ENCODE measurements at regions not wholly inside any gene's neighbourhood (a gene's known extent, or its start where the extent isn't known, plus 50 kb on each side); places are given as distances from the start of the nearest gene placed in this dataset.
"Not testable (repeated sequence)": the region's sequence is repeated elsewhere in the genome, so short reads cannot be mapped to it uniquely, and the experiment has no call there.

DNA sequence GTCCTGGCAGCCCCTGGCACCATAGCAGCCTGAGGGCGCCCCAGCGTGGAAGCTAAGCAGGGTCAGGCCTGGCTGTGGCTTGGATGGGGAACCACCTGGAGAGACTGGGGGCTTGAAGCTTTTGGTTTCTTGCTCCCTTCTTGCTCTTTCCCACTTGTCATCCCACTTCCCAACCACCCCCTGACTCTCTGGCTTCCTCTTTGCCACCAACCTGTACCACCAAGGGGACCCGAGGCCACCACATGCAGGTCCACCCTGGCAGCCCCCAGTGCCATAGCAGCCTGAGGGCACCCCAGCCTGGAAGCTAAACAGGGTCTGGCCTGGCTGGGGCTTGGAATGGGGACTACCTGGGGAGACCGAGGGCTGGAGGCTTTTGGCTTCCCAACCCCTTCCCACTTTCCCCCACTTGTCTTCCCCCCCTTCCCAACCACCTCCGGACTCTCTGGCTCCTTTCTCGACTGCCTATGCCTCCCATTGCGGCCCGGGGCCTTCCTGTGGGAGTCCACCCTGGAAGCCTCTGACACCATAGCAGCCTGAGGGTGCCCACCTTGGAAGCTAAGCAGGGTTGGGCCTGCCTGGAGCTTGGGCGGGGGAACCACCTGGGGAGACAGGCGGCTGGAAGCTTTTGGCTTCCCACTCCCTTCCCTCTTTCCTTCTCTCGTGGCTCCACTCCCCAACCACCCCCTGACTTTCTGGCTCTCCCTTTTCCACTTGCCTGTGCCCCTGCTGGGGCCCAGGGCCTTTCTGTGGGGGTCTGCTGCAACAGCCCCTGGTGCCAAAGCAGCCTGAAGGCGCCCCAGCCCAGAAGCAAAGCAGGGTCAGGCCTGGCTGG lies 2294.4 kb downstream of the TP53TG3F start:
- no peak for DNase-seq

DNA sequence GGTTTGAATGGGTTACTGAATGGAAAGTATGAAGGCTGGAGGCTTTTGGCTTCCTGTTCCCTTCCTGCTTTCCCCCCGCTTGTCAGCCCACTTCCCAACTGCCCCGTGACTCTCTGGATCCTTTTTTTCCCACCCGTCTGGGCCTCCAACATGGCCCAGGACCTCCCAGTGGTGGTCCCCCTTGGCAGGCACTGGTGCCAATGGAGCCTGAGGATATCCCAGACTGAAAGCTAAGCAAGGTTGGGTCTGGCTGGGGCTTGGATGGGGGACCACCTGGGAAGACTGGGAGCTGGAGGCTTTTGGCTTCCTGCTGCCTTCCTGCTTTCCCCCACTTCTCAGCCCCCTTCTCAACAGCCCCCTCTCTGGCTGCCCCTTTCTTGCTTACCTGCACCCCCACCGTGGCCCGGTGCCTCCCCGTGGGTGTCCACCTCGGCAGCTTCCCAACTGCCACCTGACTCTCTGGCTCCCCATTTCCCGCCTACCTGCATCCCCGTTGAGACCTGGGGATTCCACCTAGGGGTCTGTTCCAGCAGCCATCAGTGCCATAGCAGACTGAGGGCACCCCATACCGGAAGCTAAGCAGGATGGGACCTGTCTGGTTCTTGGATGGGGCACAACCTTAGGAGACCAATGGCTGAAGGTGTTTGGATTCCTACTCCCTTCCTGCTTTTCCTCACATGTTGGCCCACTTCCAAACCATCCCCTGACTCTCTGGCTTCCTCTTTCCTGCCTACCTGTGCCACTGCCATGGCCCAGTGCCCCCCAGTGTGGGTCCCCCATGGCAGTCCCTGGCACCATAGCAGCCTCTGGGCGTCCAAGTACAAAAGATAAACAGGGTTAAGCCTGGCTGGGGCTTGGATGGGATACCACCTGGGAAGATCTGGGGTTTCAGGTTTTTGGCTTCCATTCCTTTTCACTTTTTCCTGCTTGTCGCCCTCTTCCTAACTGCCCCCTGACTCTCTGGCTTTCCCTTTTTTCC lies 2295.3 kb downstream of the TP53TG3F start:
- no peak for DNase-seq

- no peak for DNase-seq
Measured at GRCh38 chr16:35788381-35788780, 2329.0 kb downstream of the TP53TG3F start.

DNA sequence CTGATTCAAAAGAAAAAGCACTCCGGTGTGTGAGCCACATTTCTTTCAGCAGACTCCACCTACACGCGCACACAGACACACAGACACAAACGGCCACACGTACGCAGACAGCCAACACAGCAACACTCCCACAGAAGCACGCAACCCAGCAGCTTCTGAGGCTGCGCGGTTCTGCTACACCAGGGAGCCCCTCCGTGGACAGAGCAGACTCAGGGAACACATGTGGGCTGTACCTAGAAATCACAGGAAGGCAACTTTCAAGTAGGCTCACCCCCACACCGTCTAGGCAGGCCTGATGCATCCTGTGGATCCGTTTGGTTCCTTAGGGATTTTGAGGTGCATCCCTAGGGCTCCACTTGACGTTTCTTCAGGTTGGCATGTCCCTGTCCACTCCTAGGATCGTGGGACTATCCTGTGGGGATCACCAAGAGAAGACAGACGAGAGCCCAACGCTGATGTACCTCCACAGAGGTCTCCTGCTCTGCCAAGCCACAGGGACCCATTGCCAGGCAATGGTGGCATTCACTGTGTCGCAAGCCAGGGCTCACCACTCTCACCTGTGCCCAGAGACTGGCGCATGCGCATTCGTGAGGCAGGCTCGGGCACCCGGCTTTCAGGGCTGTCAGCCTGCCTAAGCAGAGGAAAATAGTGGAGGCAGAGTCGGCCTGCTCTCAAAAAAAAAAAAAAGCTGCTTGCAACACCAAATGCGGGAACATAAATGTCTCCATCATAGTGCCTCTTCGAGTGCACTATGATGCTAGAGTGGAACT lies 2333.3 kb downstream of the TP53TG3F start:
- no peak for DNase-seq

GRCh38 chr16:35793601-35794000 lies 2334.2 kb downstream of the TP53TG3F start:
- no peak for DNase-seq

DNA sequence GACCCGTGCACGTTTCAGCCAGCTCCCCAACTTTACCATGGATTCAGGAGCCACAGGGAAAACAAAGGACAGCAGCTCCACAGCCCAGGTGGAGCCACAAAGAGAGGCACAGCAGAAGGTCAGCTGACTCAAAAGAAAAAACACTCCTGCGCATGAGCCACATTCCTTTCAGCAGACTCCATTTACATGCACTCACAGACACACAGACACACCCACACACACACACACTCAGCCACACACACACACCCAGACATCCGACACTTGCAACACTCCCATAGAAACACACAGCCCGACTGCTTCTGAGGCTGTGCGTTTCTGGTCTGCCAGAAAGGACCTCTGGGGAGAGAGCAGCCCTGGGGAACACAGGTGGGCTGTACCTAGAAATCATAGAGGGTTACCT lies 2335.5 kb downstream of the TP53TG3F start:
- no peak for DNase-seq

- no peak for DNase-seq
Measured at GRCh38 chr16:35795361-35796029, 2336.1 kb downstream of the TP53TG3F start.

DNA sequence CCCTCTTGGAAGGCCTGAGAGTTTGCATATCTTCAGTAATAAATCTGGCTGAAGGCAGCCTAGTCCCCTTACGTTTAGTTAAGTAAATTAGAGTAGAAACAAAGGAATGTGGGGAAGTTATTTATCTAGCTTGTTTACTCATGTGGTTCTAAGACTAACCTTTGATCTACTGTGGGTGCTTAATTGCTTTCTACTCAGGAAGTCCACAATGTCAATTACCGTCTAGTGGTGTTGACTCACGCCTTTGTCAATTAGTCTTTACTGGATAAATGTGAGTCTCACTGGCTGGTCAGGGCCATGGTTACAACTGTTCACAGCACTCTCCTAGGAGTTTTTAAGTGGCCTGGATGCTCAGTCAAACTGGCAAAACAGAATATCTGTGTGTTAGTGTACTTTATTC lies 2338.4 kb downstream of the TP53TG3F start:
- no peak for DNase-seq

DNA sequence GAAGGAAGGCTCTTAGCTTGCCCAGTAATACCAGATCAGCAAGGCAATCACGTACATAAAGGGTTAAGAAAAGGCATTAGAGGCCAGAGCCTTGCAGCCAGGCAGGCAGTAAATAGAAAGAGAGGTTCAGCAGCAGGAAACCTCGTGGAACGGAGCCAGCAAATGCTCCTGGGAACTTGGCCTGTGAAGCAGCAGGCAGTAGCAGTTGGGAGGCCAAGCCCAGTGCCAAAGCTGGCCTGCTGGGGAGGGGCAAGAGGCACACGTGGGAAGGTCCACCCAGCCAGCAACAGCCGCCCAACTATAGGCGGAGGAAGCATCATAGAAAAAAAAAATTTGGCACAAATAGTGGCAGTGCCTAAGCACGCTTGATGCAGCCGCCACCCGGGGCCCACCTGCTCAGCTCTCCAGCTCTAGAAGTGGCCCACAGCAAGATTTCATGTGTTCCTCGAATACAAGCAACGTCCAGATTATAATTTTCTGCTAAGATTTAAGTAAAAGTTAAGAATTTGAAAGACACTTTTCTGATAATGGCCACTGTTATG lies 2339.5 kb downstream of the TP53TG3F start:
- DNase-seq: no peak

DNA sequence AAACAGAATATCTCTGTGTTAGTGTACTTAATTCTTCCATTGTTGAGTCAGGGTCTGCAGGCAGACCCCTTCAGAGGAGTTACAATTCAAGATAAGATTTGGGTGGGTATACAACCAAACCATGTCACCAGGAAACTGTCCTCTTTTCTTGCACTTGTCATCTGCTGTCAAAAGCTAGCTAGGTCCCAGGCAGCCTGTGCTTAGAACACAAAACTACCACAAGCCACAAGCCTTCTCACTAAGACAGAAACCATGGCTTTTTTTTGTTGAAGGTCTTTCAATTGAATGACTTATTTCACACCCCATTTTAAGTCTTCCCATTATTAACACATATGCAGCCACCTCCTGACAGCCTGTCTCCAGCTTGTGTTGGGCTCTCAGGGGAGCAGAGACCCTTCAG lies 2345.1 kb downstream of the TP53TG3F start:
- not testable (repeated sequence) for DNase-seq

- no peak for DNase-seq
Measured at GRCh38 chr16:35823342-35823741, 2363.9 kb downstream of the TP53TG3F start.

- no peak for DNase-seq
Measured at GRCh38 chr16:35841632-35842031, 2382.2 kb downstream of the TP53TG3F start.

GRCh38 chr16:35862242-35862641 lies 2402.8 kb downstream of the TP53TG3F start:
- no peak for DNase-seq

DNA sequence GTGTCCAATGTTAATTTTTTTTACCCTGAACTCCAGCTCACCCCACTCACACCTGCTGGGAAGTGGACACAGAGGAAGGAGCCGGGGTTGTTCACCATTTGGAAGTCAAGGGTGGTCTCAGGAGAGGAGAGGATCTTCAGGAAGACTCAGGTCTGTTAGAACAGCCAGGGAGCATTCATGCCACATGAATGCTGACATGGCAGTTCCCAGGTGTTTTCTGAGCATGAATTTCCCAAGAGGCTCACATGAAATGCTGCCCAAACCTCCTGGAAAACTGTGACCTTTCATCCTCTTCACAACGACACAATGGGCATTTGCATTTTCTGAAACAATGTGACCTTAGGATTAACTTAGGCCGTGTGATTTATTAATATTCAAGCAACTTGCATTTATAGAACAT lies 2409.2 kb downstream of the TP53TG3F start:
- no peak for DNase-seq

DNA sequence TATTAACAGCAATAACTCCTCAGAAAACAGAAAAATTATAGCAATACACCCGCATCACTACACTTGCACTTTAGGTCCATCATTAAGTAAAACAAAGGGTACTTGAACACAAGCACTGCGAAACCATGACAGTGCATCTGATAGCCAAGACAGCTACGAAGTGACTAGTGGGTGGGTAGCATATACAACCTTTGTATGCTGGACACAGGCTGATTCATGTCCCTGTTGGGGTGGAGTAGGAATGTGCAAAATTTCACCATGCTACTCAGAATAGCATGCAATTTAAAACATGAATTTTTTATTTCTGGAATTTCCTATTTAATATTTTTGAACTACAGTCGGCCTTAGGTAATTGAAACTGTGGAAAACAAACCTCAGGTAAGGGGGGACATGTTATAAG lies 2414.1 kb downstream of the TP53TG3F start:
- DNase-seq: no peak

DNA sequence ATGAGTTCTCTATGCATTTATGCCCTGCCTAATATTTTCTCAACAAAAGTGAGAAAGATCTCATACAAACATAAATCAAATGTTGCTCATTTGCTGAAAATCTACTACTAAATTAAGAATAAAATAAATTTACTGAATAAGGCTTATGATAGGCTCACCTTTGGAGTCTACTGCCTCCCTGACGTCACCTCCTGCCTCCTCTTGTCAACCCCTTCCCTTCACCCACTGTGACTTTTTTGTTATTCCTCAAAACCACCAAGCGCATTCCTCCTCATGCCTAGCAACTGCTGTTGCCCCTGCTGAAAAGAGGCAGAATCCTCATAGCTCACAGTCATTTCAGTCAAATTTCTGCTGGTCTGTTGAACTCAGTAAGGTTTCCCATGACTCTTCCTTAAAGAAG lies 2422.2 kb downstream of the TP53TG3F start:
- no peak for DNase-seq

DNA sequence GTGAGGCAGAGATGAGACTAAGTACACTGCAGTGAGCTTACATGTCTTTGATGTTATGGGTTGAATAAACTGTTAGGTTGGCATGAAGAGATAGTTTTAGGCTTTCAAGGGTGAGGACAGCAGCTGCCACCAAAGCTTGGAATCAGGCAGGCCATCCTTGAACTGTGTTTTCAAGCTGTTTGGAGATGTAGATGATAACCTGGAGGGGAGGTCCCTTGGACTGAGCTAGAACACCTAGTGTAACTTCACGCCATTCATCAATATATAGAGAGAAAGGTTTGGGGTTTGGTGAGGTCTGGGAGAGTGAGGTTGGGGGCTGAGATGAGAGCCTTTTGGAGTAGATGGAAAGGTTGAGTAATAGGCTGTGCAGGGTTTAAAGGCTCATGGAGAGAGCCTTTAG lies 2447.0 kb downstream of the TP53TG3F start:
- no peak for DNase-seq

DNA sequence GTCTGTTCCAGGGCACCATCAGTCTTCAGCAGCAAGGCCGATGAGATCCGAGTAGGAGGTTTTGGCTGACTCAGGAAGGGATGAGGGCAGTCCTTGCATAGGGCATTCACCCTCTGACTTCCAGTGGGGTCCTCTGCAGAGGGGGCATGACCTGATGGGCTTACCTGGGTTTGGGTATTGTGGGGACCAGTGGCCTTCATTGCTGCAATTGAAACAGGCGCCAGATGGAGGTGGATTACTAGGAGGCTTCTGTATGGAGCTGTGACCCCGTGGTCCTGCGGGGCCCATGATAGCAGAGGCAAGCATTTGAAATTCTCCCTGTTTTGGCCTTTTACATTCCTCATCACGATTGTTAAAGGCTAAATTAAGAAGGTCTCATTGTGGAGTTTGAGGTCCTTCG lies 2448.7 kb downstream of the TP53TG3F start:
- DNase-seq: no peak

DNA sequence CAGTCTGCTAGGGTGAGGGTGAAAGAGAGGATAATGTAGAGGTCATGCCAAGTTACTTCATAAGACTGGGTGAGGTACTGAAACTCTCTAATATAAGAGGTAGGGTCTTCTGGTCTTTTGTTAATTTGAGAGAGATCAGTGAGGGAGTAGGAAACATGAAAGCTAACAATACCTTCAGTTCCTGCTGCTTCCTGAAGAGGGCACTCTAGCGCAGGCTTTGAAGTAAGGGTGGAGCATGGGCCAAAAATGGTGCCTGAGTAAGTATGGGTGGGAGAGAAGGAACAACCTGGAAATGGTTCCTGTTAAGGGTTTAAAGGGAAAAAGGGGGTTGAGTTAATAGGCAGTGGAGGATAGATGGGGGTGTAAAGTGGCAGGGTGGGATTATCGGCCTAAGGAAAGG lies 2449.5 kb downstream of the TP53TG3F start:
- DNase-seq: no peak

DNA sequence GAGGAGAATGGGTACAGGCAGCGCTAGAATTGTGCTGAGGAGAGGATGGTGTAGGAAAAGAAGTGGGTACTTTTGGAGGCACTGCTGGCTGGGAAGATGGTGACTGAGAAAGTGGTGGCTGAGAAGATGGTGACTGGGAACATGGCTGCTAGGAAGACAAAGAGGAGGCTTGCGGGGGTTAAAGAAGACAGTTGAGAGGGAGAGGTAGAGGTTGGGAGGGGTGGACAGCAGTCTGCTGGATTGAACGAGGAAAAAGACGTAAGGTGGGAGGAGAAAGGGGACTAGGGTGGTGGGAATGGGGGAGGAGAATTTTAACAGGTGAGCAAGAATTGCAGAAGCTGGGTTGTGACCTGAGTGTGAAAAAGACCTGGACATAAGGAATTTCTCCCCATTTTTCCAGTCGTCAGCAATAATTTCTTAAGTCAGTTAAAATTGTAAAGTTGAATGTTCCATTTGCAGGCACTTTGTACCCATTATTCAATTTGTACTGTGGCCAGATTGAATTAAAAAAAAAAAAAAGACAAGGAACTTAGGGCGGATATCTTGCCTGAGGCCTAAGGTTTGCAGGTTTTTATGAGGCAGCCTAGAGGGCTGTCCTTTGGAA lies 2450.0 kb downstream of the TP53TG3F start:
- DNase-seq: no peak

DNA sequence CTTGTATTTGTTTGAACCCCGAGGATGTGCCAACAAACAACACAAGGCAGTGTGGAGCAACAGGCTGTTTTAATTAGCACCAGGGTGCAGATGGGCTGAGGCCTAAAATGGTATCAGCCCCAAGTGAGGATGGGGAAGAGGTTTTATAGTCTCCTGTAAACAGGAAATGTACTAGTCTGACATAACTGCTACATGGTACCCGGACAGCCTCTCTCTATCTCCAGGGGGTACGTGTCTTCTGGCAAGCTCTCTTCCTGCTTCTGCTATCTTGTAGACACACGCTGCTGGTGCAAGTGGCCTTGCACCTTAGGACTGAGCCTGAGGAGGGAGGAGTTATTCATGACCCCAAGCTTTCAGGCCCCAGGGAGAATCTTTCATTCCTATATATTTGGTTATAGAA lies 2451.0 kb downstream of the TP53TG3F start:
- DNase-seq: no peak

GRCh38 chr16:35911899-35912298 lies 2452.5 kb downstream of the TP53TG3F start:
- no peak for DNase-seq

Data from eye (tissue), 1 donor.